ENCODE measurements at regions not wholly inside any gene's neighbourhood (a gene's known extent, or its start where the extent isn't known, plus 50 kb on each side); places are given as distances from the start of the nearest gene placed in this dataset.

DNA sequence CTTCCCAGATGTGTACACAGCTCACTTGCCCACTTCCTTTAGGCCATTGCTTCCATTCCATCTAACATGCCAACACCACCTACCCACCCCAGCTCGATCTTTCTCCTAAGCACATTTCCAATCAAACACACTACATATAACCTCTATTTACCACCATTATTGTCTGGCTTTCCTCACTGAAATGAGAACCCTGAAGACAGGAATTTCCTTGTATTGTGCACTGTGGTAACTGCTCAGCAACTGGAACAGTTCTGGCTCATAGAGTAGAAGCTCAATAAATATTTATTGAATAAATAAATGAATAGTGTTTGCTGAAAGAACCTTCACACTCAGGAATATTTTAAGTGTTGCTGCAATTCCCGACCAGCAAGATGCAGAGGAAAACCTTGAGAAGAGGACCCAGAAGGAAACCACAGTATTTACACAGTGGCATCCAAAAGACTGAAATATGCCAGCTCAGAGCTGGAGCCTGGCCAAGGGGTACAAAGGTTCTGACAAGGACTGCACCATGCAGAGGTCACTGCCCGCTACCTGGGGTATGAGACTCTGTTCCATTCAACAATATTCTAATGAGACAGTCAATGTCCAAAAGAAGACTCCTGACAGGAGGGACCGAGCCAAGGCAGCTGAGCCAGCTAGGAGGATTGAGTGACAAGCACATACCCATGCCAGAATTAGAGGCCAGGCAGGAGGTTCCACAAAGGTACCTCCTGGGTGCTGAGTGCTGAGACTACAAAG is 168.8 kb downstream of the NUP210 start:
- TF ChIP-seq POLR2A (IDR thresholded peaks at IDR 0.05) = no peak
- TF ChIP-seq, protein P1, sequence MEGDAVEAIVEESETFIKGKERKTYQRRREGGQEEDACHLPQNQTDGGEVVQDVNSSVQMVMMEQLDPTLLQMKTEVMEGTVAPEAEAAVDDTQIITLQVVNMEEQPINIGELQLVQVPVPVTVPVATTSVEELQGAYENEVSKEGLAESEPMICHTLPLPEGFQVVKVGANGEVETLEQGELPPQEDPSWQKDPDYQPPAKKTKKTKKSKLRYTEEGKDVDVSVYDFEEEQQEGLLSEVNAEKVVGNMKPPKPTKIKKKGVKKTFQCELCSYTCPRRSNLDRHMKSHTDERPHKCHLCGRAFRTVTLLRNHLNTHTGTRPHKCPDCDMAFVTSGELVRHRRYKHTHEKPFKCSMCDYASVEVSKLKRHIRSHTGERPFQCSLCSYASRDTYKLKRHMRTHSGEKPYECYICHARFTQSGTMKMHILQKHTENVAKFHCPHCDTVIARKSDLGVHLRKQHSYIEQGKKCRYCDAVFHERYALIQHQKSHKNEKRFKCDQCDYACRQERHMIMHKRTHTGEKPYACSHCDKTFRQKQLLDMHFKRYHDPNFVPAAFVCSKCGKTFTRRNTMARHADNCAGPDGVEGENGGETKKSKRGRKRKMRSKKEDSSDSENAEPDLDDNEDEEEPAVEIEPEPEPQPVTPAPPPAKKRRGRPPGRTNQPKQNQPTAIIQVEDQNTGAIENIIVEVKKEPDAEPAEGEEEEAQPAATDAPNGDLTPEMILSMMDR (IDR thresholded peaks at IDR 0.05) = no peak

Data from Peyer's patch (tissue), 4 donors.